NCI-H2227 (cell line): ENCODE measurements at regions not wholly inside any gene's neighbourhood (a gene's known extent, or its start where the extent isn't known, plus 50 kb on each side); places are given as distances from the start of the nearest gene placed in this dataset.

ENCODE experiments used
- DNase-seq: peaks from one replicate; lab custom pipeline; 2025; ENCODE audit not compliant: unreplicated experiment; lab: John Stamatoyannopoulos, UW

GRCh38 chr7:142414915-142415314 is 157.1 kb upstream of the PRSS58 start:
- no peak for DNase-seq

- no peak for DNase-seq
Observed at GRCh38 chr7:142414135-142414534, 156.3 kb upstream of the PRSS58 start.

- DNase-seq = no peak
Observed at GRCh38 chr7:142413280-142414000, 155.6 kb upstream of the PRSS58 start.

GRCh38 chr7:142412551-142413193 is 154.8 kb upstream of the PRSS58 start:
- DNase-seq = no peak

GRCh38 chr7:142409471-142409870 is 151.6 kb upstream of the PRSS58 start:
- no peak for DNase-seq

- no peak for DNase-seq
Observed at GRCh38 chr7:142408794-142409193, 150.9 kb upstream of the PRSS58 start.

GRCh38 chr7:142407939-142408570 is 150.2 kb upstream of the PRSS58 start:
- no peak for DNase-seq

- DNase-seq = no peak
Observed at GRCh38 chr7:142405122-142405765, 147.4 kb upstream of the PRSS58 start.

- DNase-seq = no peak
Observed at GRCh38 chr7:142401951-142402350, 144.1 kb upstream of the PRSS58 start.

- DNase-seq = no peak
Observed at GRCh38 chr7:142400042-142400533, 142.2 kb upstream of the PRSS58 start.

- DNase-seq = no peak
Observed at GRCh38 chr7:142391191-142391992, 133.5 kb upstream of the PRSS58 start.

GRCh38 chr7:142389544-142389943 is 131.7 kb upstream of the PRSS58 start:
- no peak for DNase-seq

GRCh38 chr7:142385491-142386340 is 127.9 kb upstream of the PRSS58 start:
- no peak for DNase-seq

GRCh38 chr7:142384493-142384922 is 126.7 kb upstream of the PRSS58 start:
- no peak for DNase-seq

- DNase-seq = no peak
Observed at GRCh38 chr7:142383841-142384492, 126.1 kb upstream of the PRSS58 start.

- no peak for DNase-seq
Observed at GRCh38 chr7:142381727-142382390, 124.0 kb upstream of the PRSS58 start.

- no peak for DNase-seq
Observed at GRCh38 chr7:142380069-142380468, 122.2 kb upstream of the PRSS58 start.

- DNase-seq = no peak
Observed at GRCh38 chr7:142379201-142379885, 121.5 kb upstream of the PRSS58 start.
